GM12891 (cell line): ENCODE measurements at regions not wholly inside any gene's neighbourhood (a gene's known extent, or its start where the extent isn't known, plus 50 kb on each side); places are given as distances from the start of the nearest gene placed in this dataset.

Experiments used
- POLR2A ChIP-seq: IDR thresholded peaks from 2 replicates; pipeline ENCODE4 v1.6.1; 2011; ENCODE audit warnings: low read depth, low read length, control low read depth
- POLR2AphosphoS5 ChIP-seq: IDR thresholded peaks from 2 replicates; pipeline ENCODE4 v1.6.1; 2011; ENCODE audit warnings: low read depth, low read length, control low read depth
- TAF1 ChIP-seq: IDR thresholded peaks from 2 replicates; pipeline ENCODE4 v1.6.1; 2011; ENCODE audit warnings: low read depth, low read length, control low read depth

DNA sequence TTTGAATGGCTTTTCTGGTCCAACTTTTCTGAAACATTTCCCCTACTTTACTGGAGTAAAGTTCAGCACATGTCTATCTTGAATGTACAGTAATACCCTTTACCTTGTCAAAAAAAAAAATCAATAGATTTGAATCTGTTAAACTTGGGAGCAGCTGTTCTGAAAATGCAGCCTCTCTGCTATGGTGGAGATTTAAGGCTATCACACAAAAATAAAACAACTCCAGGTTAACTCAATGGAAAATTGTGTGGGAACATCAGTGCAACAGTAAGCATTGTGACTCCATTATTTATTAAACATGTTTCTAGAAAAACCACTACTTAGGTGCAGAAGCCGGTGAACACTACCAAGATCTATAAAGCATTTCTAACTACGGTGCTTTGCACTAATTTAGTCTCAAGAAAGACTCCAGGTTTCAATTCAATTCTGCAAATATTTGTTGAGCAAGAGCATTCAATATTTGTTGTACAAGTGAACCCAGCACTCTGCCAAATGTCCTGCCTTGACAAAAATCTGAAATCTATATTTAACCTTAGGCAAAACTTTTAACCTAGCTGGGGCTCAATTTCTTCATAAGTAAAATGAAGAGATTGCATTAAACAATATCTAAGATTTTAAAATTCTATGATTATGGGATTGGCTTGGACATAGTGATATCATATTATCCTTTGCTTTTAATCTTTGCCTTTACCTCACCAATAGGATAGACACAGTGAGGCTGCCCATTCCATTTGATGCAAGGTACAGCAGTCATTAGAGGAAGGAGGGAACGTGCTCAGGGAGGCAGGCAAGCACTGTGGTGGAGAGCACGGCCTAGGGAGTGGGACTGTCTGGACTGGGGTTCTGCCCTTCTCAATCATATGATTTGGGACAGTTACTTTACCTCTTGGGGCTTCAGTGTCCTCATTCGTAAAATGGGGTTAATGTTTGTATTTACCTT, 155.2 kb downstream of the KITLG start:
- TF ChIP-seq POLR2A (no peak), POLR2AphosphoS5 (no peak), TAF1 (no peak)
